T-helper 2 cell (primary cell): ENCODE measurements at regions not wholly inside any gene's neighbourhood (a gene's known extent, or its start where the extent isn't known, plus 50 kb on each side); places are given as distances from the start of the nearest gene placed in this dataset.
"Not testable (repeated sequence)": the region's sequence is repeated elsewhere in the genome, so short reads cannot be mapped to it uniquely, and the experiment has no call there.

Source experiments
- DNase-seq, 5 experiments: peaks; one replicate each; pipeline versions ENCODE4 v3.0.0 to v3.0.0-alpha.2; 2012 to 2022

GRCh38 chr12:59131462-59131861, 211.2 kb upstream of the LRIG3 start:
- DNase-seq: no peak

- DNase-seq: no peak
These were observed 202.5 kb upstream of the LRIG3 start for GRCh38 chr12:59122784-59123183.

- no peak for DNase-seq
These were observed 201.1 kb upstream of the LRIG3 start for GRCh38 chr12:59121451-59121850.

- no peak for DNase-seq
These were observed 199.4 kb upstream of the LRIG3 start for GRCh38 chr12:59119676-59120075.

- DNase-seq: no peak
These were observed 198.1 kb upstream of the LRIG3 start for GRCh38 chr12:59118356-59118755.

GRCh38 chr12:59115995-59116394, 195.7 kb upstream of the LRIG3 start:
- peak in 1 of 5 experiments; percentile 29 for DNase-seq

DNA sequence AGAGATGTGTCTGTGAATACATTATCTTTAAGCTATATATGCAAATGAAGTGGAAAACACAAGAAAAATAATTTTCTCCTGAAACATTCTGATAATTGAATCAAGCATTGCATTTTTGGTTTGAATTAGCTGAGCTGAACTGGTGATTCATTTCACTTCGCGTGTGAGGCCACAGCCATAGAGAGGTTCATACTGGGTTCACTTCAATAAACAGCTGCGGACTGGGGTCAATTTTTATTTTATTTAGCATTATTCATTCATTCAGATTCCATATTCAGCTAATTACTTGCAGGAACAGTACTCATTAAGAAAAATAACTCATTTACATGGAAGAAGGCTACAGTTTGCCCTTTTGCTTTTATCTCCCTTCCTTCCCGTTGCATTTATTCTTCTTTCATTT, 195.2 kb upstream of the LRIG3 start:
- DNase-seq: peak in 1 of 5 experiments; percentile 17

DNA sequence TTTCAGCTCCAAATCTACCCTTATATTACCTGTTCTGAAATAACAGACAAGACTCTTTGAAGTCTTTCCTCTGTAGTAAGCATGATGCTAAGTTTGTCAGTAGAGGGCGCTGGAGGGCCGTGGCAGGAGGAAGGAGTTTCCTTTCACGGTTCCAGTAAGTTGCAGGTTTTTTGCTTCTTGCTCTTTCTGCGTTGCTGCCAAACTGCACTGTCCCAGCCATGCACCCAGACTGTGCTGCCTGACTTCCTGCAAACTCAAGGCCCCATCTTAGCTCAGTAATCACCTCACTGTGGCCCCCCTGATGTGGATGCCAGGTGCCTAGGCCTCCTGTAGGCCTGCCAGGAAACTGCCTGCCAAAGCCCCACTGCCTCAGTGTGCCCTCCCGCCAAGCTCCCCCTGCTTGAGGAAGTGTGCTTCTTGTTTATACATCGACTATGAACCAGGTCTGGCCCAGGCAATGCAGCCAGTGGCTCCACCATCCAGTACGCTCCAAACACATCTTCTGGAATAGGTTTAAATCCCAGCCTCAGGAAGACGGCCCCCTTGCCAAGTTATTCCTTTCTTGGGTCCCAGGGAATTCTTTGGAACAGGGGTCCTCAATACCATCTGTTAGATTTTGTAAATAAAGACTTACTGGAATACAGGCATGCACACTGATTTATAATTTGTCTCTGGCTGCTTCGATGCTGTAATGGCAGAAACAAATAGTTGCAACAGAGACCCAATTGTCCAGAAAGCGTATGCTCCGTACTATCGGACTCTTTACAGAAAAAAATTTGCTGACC, 193.7 kb upstream of the LRIG3 start:
- DNase-seq: peak in 1 of 5 experiments; percentile 77

DNA sequence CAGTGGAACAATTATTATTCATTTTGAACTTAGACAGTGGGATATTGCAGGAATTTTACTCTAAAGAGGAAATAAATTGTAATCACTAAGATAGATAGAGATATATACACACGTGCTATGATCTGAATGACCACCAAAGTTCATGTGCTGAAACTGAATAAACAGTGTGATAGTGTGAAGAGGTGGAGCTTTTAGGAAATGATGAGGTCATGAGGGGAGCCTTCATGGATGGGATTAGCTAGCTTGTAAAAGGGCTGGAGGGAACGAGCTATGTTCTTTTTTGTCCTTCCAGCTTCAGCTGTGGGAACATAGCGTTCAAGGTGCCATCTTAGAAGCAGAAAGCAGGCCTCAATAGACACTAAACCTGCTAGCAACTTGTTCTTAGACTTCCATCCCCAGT, 191.5 kb upstream of the LRIG3 start:
- no peak for DNase-seq

- DNase-seq: not testable (repeated sequence)
These were observed 188.2 kb upstream of the LRIG3 start for GRCh38 chr12:59108516-59108915.

DNA sequence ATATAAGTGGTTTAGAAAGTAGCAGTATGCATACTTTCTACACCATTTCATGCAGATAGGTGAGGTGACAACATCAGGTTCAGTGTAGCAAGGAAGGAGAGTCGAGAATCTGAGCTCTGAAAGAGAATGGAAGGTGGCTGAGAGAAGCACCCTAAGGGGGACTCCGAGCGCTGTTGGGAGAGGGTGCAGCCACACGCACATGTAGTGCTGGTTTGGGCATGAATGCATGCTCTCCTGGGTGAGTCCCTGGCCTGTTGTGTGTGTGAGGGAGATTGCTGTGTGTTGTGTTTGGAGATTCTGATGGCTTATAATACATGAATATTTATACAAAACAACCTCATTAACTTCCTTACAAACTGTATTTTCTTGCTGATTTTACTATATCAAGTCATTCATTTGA, 180.3 kb upstream of the LRIG3 start:
- DNase-seq: no peak

DNA sequence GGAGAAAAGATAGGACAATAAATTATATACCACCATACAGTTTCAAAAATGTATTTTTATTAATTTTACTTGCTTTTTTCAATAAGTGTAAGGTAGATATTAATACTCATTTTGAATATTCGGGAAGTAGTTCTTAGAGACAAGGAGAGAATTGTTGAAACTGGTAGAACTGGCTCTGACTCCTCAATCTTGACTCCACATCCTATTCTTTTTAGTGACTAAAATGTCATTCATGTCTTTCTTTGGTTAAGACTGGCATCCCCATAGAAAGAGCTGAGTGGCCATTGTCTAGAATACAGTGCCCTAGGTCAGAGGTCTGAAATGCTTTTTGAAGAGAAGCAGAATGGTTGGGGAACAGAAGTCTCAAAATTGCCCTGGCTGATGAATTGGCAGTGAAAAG, 177.6 kb upstream of the LRIG3 start:
- no peak for DNase-seq

DNA sequence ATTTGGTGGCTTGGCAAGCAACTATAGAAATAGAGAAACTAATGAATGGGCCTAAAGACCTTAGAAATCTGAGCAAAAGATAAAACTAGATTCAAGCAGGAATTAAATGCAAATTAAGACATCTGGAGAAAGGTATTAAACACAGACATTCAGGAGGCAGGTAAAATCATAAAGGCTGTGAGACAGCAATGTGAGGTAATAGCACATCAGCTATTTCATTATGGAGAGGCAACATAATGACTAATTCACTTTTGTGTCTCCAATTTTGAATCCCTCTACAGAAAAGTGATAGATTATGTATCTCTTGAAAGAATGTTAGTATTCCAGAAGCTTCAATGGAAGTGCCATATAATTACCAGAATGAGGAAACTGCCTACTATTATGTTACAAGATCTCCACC, 175.9 kb upstream of the LRIG3 start:
- DNase-seq: no peak

- no peak for DNase-seq
These were observed 172.9 kb upstream of the LRIG3 start for GRCh38 chr12:59093073-59093772.

DNA sequence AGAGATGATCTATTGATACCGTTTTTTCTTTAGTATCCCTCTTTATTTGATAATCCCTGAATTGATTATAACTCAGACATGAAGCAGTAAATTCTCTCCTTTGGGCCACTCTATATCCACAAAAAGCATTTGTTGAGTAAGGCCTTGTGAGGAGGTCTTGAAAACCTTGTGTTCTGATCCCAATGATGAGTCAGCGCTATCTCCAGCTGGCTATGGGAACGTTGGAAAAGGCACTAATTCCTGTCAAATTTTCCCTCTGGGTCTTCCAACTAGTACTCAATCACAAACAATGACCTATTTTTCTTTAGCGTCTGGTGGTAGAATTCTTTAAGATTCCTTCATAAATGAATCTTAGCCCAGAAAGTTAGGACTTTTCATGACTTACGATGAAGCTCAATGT, 168.4 kb upstream of the LRIG3 start:
- DNase-seq: no peak

GRCh38 chr12:59087691-59088090, 167.4 kb upstream of the LRIG3 start:
- DNase-seq: no peak

GRCh38 chr12:59087077-59087673, 166.9 kb upstream of the LRIG3 start:
- no peak for DNase-seq

DNA sequence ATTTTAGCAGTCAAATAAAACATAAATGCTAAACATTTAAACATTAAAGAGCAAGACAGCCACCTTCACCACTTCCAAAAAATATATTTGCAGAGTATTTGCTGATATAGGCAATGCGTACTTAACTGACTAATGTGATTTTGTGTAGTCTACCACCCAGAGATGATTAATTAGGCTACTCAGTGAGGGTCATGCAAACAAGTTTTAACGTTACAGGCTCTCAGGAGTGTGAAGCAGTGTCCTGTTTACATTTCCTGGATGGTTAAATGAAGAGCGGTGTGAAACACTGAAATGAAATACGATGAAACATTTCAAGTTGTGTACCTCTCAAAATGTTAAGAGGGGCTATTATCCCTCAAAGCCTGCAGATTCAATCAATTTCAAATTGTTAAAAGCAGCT, 165.8 kb upstream of the LRIG3 start:
- no peak for DNase-seq

GRCh38 chr12:59085690-59086089, 165.4 kb upstream of the LRIG3 start:
- DNase-seq: no peak

DNA sequence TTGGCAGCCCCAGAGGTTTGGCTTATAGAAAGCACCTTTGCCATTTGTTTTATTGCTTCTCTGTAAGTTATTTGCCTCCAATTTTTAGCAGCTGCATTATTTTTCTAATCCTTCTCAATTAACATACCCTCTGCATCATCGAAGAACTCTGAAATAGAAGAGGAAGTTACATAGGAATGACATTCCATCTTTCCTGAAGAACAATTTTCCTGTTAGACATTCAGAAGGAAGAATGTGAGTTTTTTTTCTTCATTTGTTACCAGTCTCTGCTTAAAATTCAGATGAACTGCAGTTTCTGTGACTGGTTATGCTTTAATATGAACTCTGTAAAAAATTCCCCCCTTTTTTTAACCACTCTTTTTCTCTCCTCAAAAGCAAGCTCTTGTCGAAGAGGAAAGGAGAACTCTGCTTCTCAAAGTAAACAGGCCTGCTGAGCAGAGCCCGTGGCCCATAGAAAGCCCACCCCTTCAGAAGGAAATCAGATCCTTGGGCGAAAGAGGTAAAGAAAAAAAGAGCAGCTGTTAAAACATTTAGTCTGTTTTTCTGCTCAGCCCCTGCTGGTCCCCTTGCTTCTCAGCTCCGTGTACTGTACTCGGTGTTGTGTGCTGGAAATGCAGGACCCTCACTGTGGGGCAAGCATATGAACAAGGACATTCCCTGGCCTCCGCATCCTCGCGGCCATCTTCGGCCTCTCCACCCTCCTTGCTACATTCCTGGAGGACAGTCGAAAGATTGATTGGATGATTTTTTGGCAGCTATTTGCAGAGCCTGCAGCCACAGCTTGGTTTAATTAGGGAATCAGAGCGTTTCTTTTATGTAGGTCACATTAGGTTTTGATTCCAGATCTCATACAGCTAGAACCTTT, 164.4 kb upstream of the LRIG3 start:
- no peak for DNase-seq

- DNase-seq: no peak
These were observed 162.6 kb upstream of the LRIG3 start for GRCh38 chr12:59082952-59083351.

- DNase-seq: no peak
These were observed 159.8 kb upstream of the LRIG3 start for GRCh38 chr12:59080101-59080500.

DNA sequence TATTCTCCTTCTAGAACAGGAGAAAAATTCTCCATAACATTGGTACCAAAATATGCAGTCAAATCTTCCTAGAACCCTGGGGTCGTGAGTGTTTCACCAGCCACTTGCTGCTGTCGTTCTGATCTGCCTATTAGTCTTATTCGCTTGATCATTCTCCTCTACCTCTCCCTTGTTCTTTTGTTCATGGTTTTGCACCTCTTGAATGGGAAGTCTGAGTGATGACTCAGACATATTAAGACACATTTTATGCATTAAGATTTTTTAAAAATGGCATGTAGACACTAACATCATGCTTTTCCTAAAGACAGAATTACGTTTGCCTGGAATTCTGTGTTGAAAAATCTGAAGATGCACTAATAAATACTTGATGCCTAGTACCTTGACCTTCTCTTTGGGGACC, 159.2 kb upstream of the LRIG3 start:
- no peak for DNase-seq
